ENCODE measurements at regions not wholly inside any gene's neighbourhood (a gene's known extent, or its start where the extent isn't known, plus 50 kb on each side); places are given as distances from the start of the nearest gene placed in this dataset.
"Not testable (repeated sequence)": the region's sequence is repeated elsewhere in the genome, so short reads cannot be mapped to it uniquely, and the experiment has no call there.

GRCh38 chr7:114817036-114817435, 104.9 kb upstream of the MDFIC start:
- TF ChIP-seq POLR2AphosphoS5, POLR2A (IDR thresholded peaks at IDR 0.05): not testable (repeated sequence)
- TF ChIP-seq, protein P1, sequence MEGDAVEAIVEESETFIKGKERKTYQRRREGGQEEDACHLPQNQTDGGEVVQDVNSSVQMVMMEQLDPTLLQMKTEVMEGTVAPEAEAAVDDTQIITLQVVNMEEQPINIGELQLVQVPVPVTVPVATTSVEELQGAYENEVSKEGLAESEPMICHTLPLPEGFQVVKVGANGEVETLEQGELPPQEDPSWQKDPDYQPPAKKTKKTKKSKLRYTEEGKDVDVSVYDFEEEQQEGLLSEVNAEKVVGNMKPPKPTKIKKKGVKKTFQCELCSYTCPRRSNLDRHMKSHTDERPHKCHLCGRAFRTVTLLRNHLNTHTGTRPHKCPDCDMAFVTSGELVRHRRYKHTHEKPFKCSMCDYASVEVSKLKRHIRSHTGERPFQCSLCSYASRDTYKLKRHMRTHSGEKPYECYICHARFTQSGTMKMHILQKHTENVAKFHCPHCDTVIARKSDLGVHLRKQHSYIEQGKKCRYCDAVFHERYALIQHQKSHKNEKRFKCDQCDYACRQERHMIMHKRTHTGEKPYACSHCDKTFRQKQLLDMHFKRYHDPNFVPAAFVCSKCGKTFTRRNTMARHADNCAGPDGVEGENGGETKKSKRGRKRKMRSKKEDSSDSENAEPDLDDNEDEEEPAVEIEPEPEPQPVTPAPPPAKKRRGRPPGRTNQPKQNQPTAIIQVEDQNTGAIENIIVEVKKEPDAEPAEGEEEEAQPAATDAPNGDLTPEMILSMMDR (IDR thresholded peaks at IDR 0.05 in 8 of 11, conservative IDR thresholded peaks at IDR 0.05 in 3 of 11): not testable (repeated sequence)

Data from spleen (tissue), 7 donors.